ENCODE measurements at regions not wholly inside any gene's neighbourhood (a gene's known extent, or its start where the extent isn't known, plus 50 kb on each side); places are given as distances from the start of the nearest gene placed in this dataset.

DNA sequence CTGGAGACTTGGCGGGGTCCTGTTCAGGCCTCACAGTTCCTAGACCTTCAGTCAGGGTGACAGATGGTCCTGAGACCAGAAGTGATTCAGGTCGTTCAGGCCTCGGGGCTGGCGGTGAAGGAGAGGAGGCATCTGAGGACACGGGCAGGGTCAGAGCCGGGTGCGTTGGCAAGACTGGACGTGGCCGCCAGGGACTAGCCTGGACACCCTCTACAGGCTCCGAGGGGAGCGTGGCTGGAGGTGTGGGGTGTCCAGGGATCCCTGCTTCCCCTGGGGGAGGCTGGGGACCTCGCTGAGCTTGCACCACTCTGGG, 64.0 kb upstream of the TARDBP start:
- TF ChIP-seq, protein P1, sequence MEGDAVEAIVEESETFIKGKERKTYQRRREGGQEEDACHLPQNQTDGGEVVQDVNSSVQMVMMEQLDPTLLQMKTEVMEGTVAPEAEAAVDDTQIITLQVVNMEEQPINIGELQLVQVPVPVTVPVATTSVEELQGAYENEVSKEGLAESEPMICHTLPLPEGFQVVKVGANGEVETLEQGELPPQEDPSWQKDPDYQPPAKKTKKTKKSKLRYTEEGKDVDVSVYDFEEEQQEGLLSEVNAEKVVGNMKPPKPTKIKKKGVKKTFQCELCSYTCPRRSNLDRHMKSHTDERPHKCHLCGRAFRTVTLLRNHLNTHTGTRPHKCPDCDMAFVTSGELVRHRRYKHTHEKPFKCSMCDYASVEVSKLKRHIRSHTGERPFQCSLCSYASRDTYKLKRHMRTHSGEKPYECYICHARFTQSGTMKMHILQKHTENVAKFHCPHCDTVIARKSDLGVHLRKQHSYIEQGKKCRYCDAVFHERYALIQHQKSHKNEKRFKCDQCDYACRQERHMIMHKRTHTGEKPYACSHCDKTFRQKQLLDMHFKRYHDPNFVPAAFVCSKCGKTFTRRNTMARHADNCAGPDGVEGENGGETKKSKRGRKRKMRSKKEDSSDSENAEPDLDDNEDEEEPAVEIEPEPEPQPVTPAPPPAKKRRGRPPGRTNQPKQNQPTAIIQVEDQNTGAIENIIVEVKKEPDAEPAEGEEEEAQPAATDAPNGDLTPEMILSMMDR (conservative IDR thresholded peaks at IDR 0.05; ENCODE audit: low read length) = no peak
- no peak for TF ChIP-seq EZH2phosphoT487 (IDR thresholded peaks at IDR 0.05; ENCODE audit: borderline replicate concordance, low read depth, low read length)

All from OCI-LY7 (cell line).